Endothelial cell of umbilical vein (primary cell): ENCODE measurements at regions not wholly inside any gene's neighbourhood (a gene's known extent, or its start where the extent isn't known, plus 50 kb on each side); places are given as distances from the start of the nearest gene placed in this dataset.
A peak's percentile ranks its signal among the peaks of the same experiment; 100 is the strongest.

Source experiments
- BruUV-seq: library from RNA; stranded (reverse); fragments of 400-500 nt; replicated peaks from 2 replicates; lab custom pipeline; 2021; lab: Mats Ljungman, UMichigan
- CTCF ChIA-PET: fragments of 300-600, 350-600 bp; sonication (Branson Sonifier 250); formaldehyde crosslinking; loops from one replicate; lab custom pipeline; 2021; ENCODE audit warnings: antibody characterized with exemption, inconsistent platforms; lab: Charles Lee
- POLR2A ChIA-PET: fragments of 300-600, 350-600 bp; sonication (Branson Sonifier 250); formaldehyde crosslinking; loops from one replicate; lab custom pipeline; 2021; ENCODE audit warnings: antibody characterized with exemption, inconsistent platforms; lab: Charles Lee
- DNase-seq: peaks from one replicate; pipeline ENCODE4 v3.0.0-alpha.2; 2011; ENCODE audit warnings: low read depth, low spot score
- FAIRE-seq: peaks from 2 replicates; lab custom pipeline; 2011; peaks lifted over from hg19 to GRCh38; lab: Jason Lieb, UNC
- H2AFZ ChIP-seq: 2 replicates; pipeline ENCODE4 v1.6.0; 2012; ENCODE audit warnings: low read depth, low read length, control low read depth, inconsistent platforms
- H3K27ac ChIP-seq: 2 replicates; pipeline ENCODE4 v1.5.1; 2011; ENCODE audit warnings: low read depth, mild to moderate bottlenecking, control low read depth, low read length, moderate library complexity; ENCODE audit not compliant: insufficient read depth
- H3K27me3 ChIP-seq, 2 experiments: 2 replicates each; pipeline versions ENCODE4 v1.6.0 to v1.6.1; 2011; ENCODE audit warnings: low read length in 2 of 2, mixed read lengths in 1 of 2; ENCODE audit not compliant: control insufficient read depth in 2 of 2, insufficient read depth in 2 of 2
- H3K36me3 ChIP-seq, 2 experiments: 2 replicates in 1 of 2; 3 replicates in 1 of 2; pipeline ENCODE4 v1.5.1; 2011; ENCODE audit warnings: low read length in 2 of 2, mild to moderate bottlenecking in 1 of 2, moderate library complexity in 1 of 2; ENCODE audit not compliant: control insufficient read depth in 2 of 2, insufficient read depth in 2 of 2; ENCODE audit errors: extremely low read depth in 1 of 2
- H3K4me1 ChIP-seq: 3 replicates; pipeline ENCODE4 v1.5.1; 2011; ENCODE audit warnings: mild to moderate bottlenecking, low read length; ENCODE audit not compliant: control insufficient read depth, insufficient read depth; ENCODE audit errors: extremely low read depth
- H3K4me2 ChIP-seq: 2 replicates; pipeline ENCODE4 v1.6.1; 2011; ENCODE audit warnings: low read length, control low read depth, mixed read lengths; ENCODE audit not compliant: insufficient read depth
- H3K4me3 ChIP-seq, 3 experiments: fragments of 200-600 bp in 1 of 3; sonication (generic), shearing (Covaris generic) in 1 of 3; replicated peaks in 1 of 3; 2 replicates each; pipeline ENCODE4 v1.5.1; 2011 to 2016; ENCODE audit warnings: control low read depth in 3 of 3, low read length in 3 of 3, mild to moderate bottlenecking in 2 of 3, inconsistent platforms in 1 of 3, low read depth in 1 of 3, moderate library complexity in 1 of 3; ENCODE audit not compliant: insufficient read depth in 1 of 3
- H3K79me2 ChIP-seq: 2 replicates; pipeline ENCODE4 v1.6.0; 2012; ENCODE audit warnings: low read length, inconsistent platforms; ENCODE audit not compliant: control insufficient read depth, insufficient read depth
- H3K9ac ChIP-seq: replicated peaks from 2 replicates; pipeline ENCODE3; 2011; ENCODE audit warnings: low read length, control low read depth; ENCODE audit not compliant: insufficient read depth; ENCODE audit errors: extremely low read depth
- H3K9me1 ChIP-seq: replicated peaks from 3 replicates; pipeline ENCODE4 v1.6.0; 2011; ENCODE audit warnings: mild to moderate bottlenecking, low read length; ENCODE audit not compliant: control insufficient read depth, insufficient read depth; ENCODE audit errors: extremely low read depth
- H3K9me3 ChIP-seq: replicated peaks from 2 replicates; pipeline ENCODE4 v1.5.1; 2012; ENCODE audit warnings: low read length, inconsistent platforms; ENCODE audit not compliant: control insufficient read depth, insufficient read depth
- H4K20me1 ChIP-seq: replicated peaks from 2 replicates; pipeline ENCODE3; 2011; ENCODE audit warnings: mild to moderate bottlenecking, low read length; ENCODE audit not compliant: control insufficient read depth, insufficient read depth; ENCODE audit errors: extremely low read depth
- CTCF ChIP-seq, 2 donors: IDR thresholded peaks; 1 replicate in 1 of 2; 2 replicates in 1 of 2; pipeline ENCODE4 v1.5.1; 2011; ENCODE audit warnings: low read length in 2 of 2, mild to moderate bottlenecking in 2 of 2, moderate library complexity in 2 of 2, control low read depth in 1 of 2, inconsistent platforms in 1 of 2, low read depth in 1 of 2; ENCODE audit not compliant: insufficient read depth in 1 of 2; ENCODE audit errors: extremely low read depth in 1 of 2
- EZH2 ChIP-seq: IDR thresholded peaks from 2 replicates; pipeline ENCODE4 v1.6.1; 2012; ENCODE audit warnings: borderline replicate concordance, low read depth, mild to moderate bottlenecking, moderate library complexity, low read length, inconsistent platforms; ENCODE audit not compliant: severe bottlenecking
- FOS ChIP-seq: IDR thresholded peaks from 2 replicates; pipeline ENCODE4 v1.6.1; 2011; ENCODE audit warnings: mild to moderate bottlenecking, low read length, moderate library complexity, borderline replicate concordance; ENCODE audit not compliant: insufficient read depth
- GATA2 ChIP-seq: IDR thresholded peaks from 2 replicates; pipeline ENCODE4 v1.7.0; 2011; ENCODE audit warnings: low read depth, mild to moderate bottlenecking, moderate library complexity, mixed read lengths, low read length; ENCODE audit not compliant: insufficient read length, insufficient read depth
- JUN ChIP-seq: IDR thresholded peaks from 2 replicates; pipeline ENCODE4 v1.6.1; 2011; ENCODE audit warnings: borderline replicate concordance, low read depth; ENCODE audit not compliant: insufficient read length, insufficient read depth
- MYC ChIP-seq: IDR thresholded peaks from one replicate; pipeline ENCODE4 v1.6.1; 2011; ENCODE audit warnings: mild to moderate bottlenecking, low read depth, low read length
- POLR2A ChIP-seq: IDR thresholded peaks from 2 replicates; pipeline ENCODE4 v1.6.1; 2012; ENCODE audit warnings: low read depth, mild to moderate bottlenecking, control low read depth, low read length
- POLR2AphosphoS5 ChIP-seq: IDR thresholded peaks from 2 replicates; pipeline ENCODE4 v1.6.1; 2012; ENCODE audit warnings: low read depth, mild to moderate bottlenecking, control low read depth, low read length, moderate library complexity; ENCODE audit not compliant: insufficient read depth
- dilution Hi-C: fragments of 300-500 bp; cut with MboI; formaldehyde crosslinking; loops from one replicate; pipeline ENCODE4 v1.15.0; 2019; ENCODE audit warnings: low sequenced_read_pairs; ENCODE audit not compliant: extremely low pct_ligation_motif_present
- intact Hi-C: fragments of 100-400 bp; cut with micrococcal nuclease; formaldehyde crosslinking; loops from one replicate; pipeline ENCODE4 v1.10.0; 2022
- TF ChIP-seq, protein P1 (sequence below): IDR thresholded peaks from 2 replicates; pipeline ENCODE4 v1.6.1; 2011; ENCODE audit not compliant: insufficient read depth, insufficient read length

DNA sequence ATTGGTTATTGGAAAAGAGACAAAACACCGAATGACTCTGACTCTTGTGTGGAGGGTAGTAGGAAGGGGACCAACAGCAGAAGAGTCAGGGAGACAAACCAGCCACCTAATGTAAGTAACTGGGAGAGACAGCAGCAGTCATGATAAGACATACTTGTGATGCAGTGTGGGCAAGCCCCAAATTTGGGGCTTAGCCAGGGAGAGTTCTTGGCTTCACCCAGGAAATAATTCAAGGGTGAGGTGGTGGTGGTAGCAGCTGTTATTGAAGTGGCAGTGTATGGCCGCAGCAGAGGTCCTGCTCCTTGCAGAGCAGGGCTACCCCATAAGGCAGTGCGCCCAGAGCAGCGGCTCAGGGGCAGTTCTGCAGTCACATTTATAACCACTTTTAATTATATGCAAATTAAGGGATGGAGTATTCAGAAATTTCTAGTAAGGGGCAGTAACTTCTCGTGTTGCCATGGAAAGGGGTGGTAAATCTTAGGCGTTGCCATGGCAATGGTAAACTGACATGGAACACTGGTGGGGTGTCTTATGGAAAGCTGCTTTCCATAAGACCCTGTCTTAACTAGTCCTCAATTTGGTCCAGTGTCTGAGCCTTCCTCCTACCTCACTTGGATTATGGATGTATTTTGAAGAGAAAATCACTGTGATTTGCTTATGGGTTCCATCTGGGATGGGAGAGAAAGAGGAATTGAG lies 317.1 kb downstream of the PHKB start:
- intact Hi-C loops (no loop called here), dilution Hi-C loops (no loop called here)
- no peak overlapping the region for H2AFZ ChIP-seq
- TF ChIP-seq GATA2: no peak
- TF ChIP-seq, protein P1, sequence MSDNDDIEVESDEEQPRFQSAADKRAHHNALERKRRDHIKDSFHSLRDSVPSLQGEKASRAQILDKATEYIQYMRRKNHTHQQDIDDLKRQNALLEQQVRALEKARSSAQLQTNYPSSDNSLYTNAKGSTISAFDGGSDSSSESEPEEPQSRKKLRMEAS: no peak
- TF ChIP-seq MYC: no peak
- no peak for TF ChIP-seq JUN
- TF ChIP-seq POLR2AphosphoS5: no peak
- TF ChIP-seq POLR2A: no peak
- no peak for TF ChIP-seq EZH2
- TF ChIP-seq CTCF (IDR thresholded peaks at IDR 0.05; ENCODE audit: extremely low read depth in 1 of 2, insufficient read depth in 1 of 2, low read depth in 1 of 2, low read length in 2 of 2): no peak
- no peak for TF ChIP-seq FOS
- H3K9me3 ChIP-seq: no peaks in the 10 kb centered on the region
- no peak overlapping the region for H3K4me3 ChIP-seq
- CTCF ChIA-PET: interaction anchor here (1.6 kb wide), 1 partner anchor 634 kb away, joined by 5 read pairs; the partner anchor contains the start of gene NETO2
- H3K27ac ChIP-seq: no peak overlapping the region
- no peak overlapping the region for H3K9ac ChIP-seq
- H3K4me1 ChIP-seq: peaks cover 7% of the 10 kb centered on the region
- DNase-seq (no peak), FAIRE-seq (peak; percentile 4)
- POLR2A ChIA-PET: no interaction called here
- no TSS peak for BruUV-seq
- no peaks in the 10 kb centered on the region for H3K36me3 ChIP-seq
- H3K79me2 ChIP-seq: no peaks in the 10 kb centered on the region
- H3K9me1 ChIP-seq: no peaks in the 10 kb centered on the region
- H3K27me3 ChIP-seq: no peaks in the 10 kb centered on the region
- H4K20me1 ChIP-seq: no peaks in the 10 kb centered on the region
- H3K4me2 ChIP-seq: no peak overlapping the region
